Loucy (cell line): ENCODE measurements at regions not wholly inside any gene's neighbourhood (a gene's known extent, or its start where the extent isn't known, plus 50 kb on each side); places are given as distances from the start of the nearest gene placed in this dataset.

ENCODE experiments used
- CTCF ChIP-seq: fragments of 200-600 bp; sonication (generic); conservative IDR thresholded peaks from 2 replicates; pipeline ENCODE4 v1.5.1; 2014; ENCODE audit warnings: mild to moderate bottlenecking, antibody characterized with exemption, low read length
- EZH2phosphoT487 ChIP-seq: fragments of 200-600 bp; IDR thresholded peaks from 2 replicates; pipeline ENCODE4 v1.6.1; 2018; ENCODE audit warnings: antibody characterized with exemption, mild to moderate bottlenecking, moderate library complexity, borderline replicate concordance

- TF ChIP-seq CTCF (no peak), EZH2phosphoT487 (no peak)
These were observed 74.7 kb upstream of the AKT3 start for GRCh38 chr1:243924588-243925349.
